ENCODE measurements at regions not wholly inside any gene's neighbourhood (a gene's known extent, or its start where the extent isn't known, plus 50 kb on each side); places are given as distances from the start of the nearest gene placed in this dataset.

- Histone ChIP-seq H3K27ac (no peak overlapping the region), H3K9me3 (no peaks in the 10 kb centered on the region), H3K36me3 (no peaks in the 10 kb centered on the region), H3K4me1 (no peaks in the 10 kb centered on the region), H3K27me3 (no peaks in the 10 kb centered on the region), H3K4me3 (replicated peaks in 1 of 3) (no peak overlapping the region)
- no peak for TF ChIP-seq POLR2A (IDR thresholded peaks at IDR 0.05)
- no peak for TF ChIP-seq CTCF (IDR thresholded peaks at IDR 0.05)
- DNase-seq, result no peak
- intact Hi-C loops (cut with DNase I), result no loop called here
- WGBS, 2 donors, result 58 to 73% methylated on average over 3 of the region's 3 CpGs
Measured at GRCh38 chrX:122790376-122791095, 393.5 kb upstream of the GRIA3 start.

GRCh38 chrX:122813876-122814275, 370.2 kb upstream of the GRIA3 start:
- H3K4me3 ChIP-seq (replicated peaks in 1 of 3), result no peak overlapping the region
- H3K27me3 ChIP-seq, result no peaks in the 10 kb centered on the region
- no peaks in the 10 kb centered on the region for H3K9me3 ChIP-seq
- no peaks in the 10 kb centered on the region for H3K36me3 ChIP-seq
- no peak overlapping the region for H3K27ac ChIP-seq
- WGBS, 2 donors, result 77 to 81% methylated on average over 4 of the region's 4 CpGs
- TF ChIP-seq POLR2A (IDR thresholded peaks at IDR 0.05), result no peak
- no peak for TF ChIP-seq CTCF (IDR thresholded peaks at IDR 0.05)
- DNase-seq, result no peak
- intact Hi-C loops (cut with DNase I), result no loop called here
- no peaks in the 10 kb centered on the region for H3K4me1 ChIP-seq

GRCh38 chrX:122816288-122816687, 367.8 kb upstream of the GRIA3 start:
- WGBS, 2 donors, result 80 to 100% methylated on average over 1 of the region's 1 CpG
- TF ChIP-seq CTCF (IDR thresholded peaks at IDR 0.05) (no peak), POLR2A (IDR thresholded peaks at IDR 0.05) (no peak)
- H3K4me3 ChIP-seq (replicated peaks in 1 of 3), result no peak overlapping the region
- no peaks in the 10 kb centered on the region for H3K27me3 ChIP-seq
- no peaks in the 10 kb centered on the region for H3K4me1 ChIP-seq
- DNase-seq, result no peak
- H3K36me3 ChIP-seq, result no peaks in the 10 kb centered on the region
- intact Hi-C loops (cut with DNase I), result no loop called here
- H3K27ac ChIP-seq, result no peak overlapping the region
- no peaks in the 10 kb centered on the region for H3K9me3 ChIP-seq

DNA sequence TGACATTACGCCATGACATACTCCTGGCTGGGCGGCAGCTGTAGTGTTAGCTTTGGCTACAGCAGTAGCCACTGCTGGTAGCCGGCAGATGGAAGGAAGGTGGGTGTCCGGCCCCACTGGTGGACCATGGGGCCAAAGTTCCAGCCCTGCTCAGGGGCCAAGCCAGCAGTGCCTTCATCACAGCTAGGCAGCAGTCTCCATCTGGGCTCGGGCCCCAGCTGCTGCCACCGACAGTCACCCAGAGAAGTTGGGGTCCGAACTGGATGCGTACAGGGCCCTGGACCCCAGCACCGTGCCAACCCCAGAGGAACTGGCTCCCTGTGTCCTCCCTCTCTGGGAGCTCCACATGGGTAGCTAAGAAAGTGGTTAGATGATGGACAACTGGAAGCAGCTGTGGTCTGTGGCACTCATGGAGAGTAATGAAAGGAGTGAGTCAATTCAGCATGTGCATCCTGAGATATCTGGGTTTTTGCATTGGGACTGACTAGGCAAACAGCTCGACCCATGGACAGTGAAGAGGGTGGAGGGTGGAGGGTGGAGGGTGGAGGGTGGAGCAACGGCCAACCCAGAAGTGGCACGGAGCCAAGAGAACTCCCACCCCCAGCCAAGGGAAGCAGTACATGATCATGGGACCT, 366.6 kb upstream of the GRIA3 start:
- TF ChIP-seq POLR2A (IDR thresholded peaks at IDR 0.05), result no peak
- no peak for TF ChIP-seq CTCF (IDR thresholded peaks at IDR 0.05)
- Histone ChIP-seq H3K9me3 (no peaks in the 10 kb centered on the region), H3K27me3 (no peaks in the 10 kb centered on the region), H3K27ac (no peak overlapping the region), H3K36me3 (no peaks in the 10 kb centered on the region), H3K4me1 (no peaks in the 10 kb centered on the region), H3K4me3 (replicated peaks in 1 of 3) (no peak overlapping the region)
- 83 to 94% methylated on average over 6 to 7 of the region's 12 CpGs for WGBS, 2 donors
- no peak for DNase-seq
- intact Hi-C loops (cut with DNase I), result no loop called here

DNA sequence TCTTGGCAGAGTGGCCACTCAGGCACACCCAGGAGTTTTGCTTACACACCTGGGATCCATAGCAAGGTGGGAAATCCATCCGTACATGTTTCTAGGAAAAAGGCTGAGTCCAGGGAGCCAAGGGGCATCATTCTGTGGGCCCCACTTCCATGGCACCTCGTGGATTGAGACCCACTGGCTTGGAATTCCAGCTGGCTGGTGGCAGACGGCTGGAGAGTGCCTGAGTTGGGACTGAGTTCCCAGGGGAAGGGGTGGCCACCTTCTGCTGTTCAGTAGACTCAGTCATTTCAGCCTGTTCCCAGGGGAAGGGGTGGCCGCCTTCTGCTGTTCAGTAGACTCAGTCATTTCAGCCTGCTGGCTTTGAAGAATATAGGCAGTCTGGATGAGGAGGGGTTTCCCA, 366.0 kb upstream of the GRIA3 start:
- intact Hi-C loops (cut with DNase I), result no loop called here
- 40 to 83% methylated on average over 1 of the region's 4 CpGs for WGBS, 2 donors

More for the DNA sequence above, 366.0 kb upstream of the GRIA3 start:
- Histone ChIP-seq H3K9me3 (no peaks in the 10 kb centered on the region), H3K27me3 (no peaks in the 10 kb centered on the region), H3K27ac (no peak overlapping the region), H3K4me3 (replicated peaks in 1 of 3) (no peak overlapping the region), H3K36me3 (no peaks in the 10 kb centered on the region), H3K4me1 (no peaks in the 10 kb centered on the region)
- TF ChIP-seq POLR2A (IDR thresholded peaks at IDR 0.05), result no peak
- DNase-seq, result no peak

Data from thyroid gland (tissue), 4 donors.